ENCODE measurements at regions not wholly inside any gene's neighbourhood (a gene's known extent, or its start where the extent isn't known, plus 50 kb on each side); places are given as distances from the start of the nearest gene placed in this dataset.

DNA sequence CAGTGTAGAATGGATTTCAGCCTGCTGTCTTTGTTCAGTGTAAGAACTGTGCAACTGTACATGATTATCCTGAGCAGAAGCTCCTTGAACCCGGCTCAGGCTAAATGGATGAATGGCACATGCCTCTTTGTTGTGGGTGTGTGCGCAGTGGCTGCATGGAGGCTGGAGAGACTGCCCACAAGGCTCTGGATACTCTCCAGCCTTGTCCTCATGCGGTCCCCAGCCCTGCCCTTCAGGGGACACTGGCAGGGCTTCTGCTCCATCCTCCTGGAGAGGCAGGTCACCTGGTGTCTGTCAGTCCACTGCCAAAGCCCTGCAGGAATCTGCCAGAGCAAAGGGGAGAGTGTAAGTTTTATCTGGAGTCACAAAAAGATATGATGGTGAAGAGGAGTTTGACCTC is 241.7 kb upstream of the EXOC2 start:
- TF ChIP-seq POLR2A (IDR thresholded peaks at IDR 0.05) (no peak), CTCF (IDR thresholded peaks at IDR 0.05) (no peak)
